Body of pancreas (tissue), 4 donors: ENCODE measurements at regions not wholly inside any gene's neighbourhood (a gene's known extent, or its start where the extent isn't known, plus 50 kb on each side); places are given as distances from the start of the nearest gene placed in this dataset.

Experiments
- POLR2A ChIP-seq, 3 donors: fragments of 450-650 bp; IDR thresholded peaks; one replicate each; pipeline ENCODE4 v1.6.1; 2016; ENCODE audit warnings: antibody characterized with exemption in 3 of 3, mild to moderate bottlenecking in 2 of 3
- TF ChIP-seq, protein P1 (sequence below), 7 experiments: fragments of 450-650 bp in 4 of 7; fragments of 200-600 bp in 3 of 7; sonication (generic) in 3 of 7; IDR thresholded peaks; one replicate each; pipeline ENCODE4 v1.5.1; 2016 to 2019; ENCODE audit warnings: antibody characterized with exemption in 7 of 7

DNA sequence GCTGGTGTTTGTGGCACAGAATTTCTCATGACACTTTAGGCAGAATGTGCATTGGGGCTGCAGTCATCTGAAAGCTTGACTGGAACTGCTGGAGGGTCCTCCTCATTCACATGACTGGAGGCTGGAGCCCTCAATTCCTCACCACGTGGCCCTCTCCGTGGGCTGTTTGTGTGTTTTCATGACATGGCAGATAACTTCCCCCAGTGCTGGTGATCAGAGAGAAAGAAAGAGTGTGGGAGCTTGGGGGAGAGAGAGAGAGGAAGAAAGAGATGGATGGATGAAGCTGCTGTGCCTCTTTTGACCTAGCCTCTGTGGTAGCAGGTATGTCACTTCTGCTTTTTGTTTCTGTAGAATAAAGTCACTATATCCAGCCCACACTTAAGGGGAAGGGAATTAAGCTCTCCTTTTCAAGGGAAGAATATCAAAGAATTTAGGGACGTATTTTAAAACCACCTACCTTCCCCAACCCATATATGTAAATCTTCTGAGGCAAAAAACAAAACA is 169.6 kb upstream of the IL12A start:
- TF ChIP-seq POLR2A (IDR thresholded peaks at IDR 0.05): no peak
- TF ChIP-seq, protein P1, sequence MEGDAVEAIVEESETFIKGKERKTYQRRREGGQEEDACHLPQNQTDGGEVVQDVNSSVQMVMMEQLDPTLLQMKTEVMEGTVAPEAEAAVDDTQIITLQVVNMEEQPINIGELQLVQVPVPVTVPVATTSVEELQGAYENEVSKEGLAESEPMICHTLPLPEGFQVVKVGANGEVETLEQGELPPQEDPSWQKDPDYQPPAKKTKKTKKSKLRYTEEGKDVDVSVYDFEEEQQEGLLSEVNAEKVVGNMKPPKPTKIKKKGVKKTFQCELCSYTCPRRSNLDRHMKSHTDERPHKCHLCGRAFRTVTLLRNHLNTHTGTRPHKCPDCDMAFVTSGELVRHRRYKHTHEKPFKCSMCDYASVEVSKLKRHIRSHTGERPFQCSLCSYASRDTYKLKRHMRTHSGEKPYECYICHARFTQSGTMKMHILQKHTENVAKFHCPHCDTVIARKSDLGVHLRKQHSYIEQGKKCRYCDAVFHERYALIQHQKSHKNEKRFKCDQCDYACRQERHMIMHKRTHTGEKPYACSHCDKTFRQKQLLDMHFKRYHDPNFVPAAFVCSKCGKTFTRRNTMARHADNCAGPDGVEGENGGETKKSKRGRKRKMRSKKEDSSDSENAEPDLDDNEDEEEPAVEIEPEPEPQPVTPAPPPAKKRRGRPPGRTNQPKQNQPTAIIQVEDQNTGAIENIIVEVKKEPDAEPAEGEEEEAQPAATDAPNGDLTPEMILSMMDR (IDR thresholded peaks at IDR 0.05): no peak
